ENCODE measurements at regions not wholly inside any gene's neighbourhood (a gene's known extent, or its start where the extent isn't known, plus 50 kb on each side); places are given as distances from the start of the nearest gene placed in this dataset.

- H3K4me1 ChIP-seq (ENCODE audit: insufficient read depth, low read length), result no peaks in the 10 kb centered on the region
- no peak overlapping the region for H2AFZ ChIP-seq (ENCODE audit: low read length)
- DNase-seq (peak; percentile 68), ATAC-seq (peak; percentile 38)
- H3K4me3 ChIP-seq (ENCODE audit: low read length), result no peak overlapping the region
- BruUV-seq (replicated peaks), result no TSS peak
- H3K9me3 ChIP-seq (ENCODE audit: low read length), result no peaks in the 10 kb centered on the region
- H3K9ac ChIP-seq (ENCODE audit: low read length), result no peak overlapping the region
- H3K79me2 ChIP-seq (ENCODE audit: low read length), result no peaks in the 10 kb centered on the region
- CTCF ChIA-PET, result no interaction called here
- no peaks in the 10 kb centered on the region for H3K27me3 ChIP-seq (ENCODE audit: low read length)
- TF ChIP-seq EZH2phosphoT487 (IDR thresholded peaks at IDR 0.05; ENCODE audit: borderline replicate concordance, low read length) (no peak), EZH2 (IDR thresholded peaks at IDR 0.05; ENCODE audit: low read length, unreplicated experiment) (no peak), CTCF (conservative IDR thresholded peaks at IDR 0.05; ENCODE audit: low read depth, low read length) (no peak)
- no peak overlapping the region for H3K27ac ChIP-seq (ENCODE audit: low read length)
- no peaks in the 10 kb centered on the region for H4K20me1 ChIP-seq (ENCODE audit: low read length)
- POLR2A ChIA-PET (ENCODE audit: unreplicated experiment), result no interaction called here
- intact Hi-C loops (cut with micrococcal nuclease), result no loop called here
- H3F3A ChIP-seq (ENCODE audit: low read length, unreplicated experiment), result no peaks in the 10 kb centered on the region
- H3K36me3 ChIP-seq (ENCODE audit: low read depth, low read length), result no peaks in the 10 kb centered on the region
- no peaks in the 10 kb centered on the region for H3K9me2 ChIP-seq (replicated peaks; ENCODE audit: low read length)
- H3K4me2 ChIP-seq (ENCODE audit: low read length), result no peak overlapping the region
Measured at GRCh38 chr3:22007368-22007767, 256.4 kb upstream of the ZNF385D start.

DNA sequence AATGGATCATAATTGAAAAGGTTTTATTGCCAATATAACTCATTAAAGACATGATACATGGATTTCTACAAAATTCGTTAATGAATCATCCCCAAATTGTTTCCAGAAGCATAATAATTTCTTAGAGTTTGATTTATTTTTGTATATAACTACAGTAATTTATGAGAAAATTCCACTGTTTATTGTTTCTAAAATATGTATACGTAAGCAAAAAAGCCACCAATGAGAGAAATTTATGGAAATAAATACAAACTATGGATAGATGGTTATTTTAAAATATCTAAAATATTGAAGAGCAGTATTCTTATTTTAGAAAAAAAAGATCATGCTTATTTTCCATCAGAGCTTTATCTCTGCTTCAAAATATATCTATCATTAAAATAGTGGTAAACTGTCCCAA lies 260.0 kb upstream of the ZNF385D start:
- H3F3A ChIP-seq (ENCODE audit: low read length, unreplicated experiment), result no peaks in the 10 kb centered on the region
- no peak overlapping the region for H2AFZ ChIP-seq (ENCODE audit: low read length)
- no peaks in the 10 kb centered on the region for H4K20me1 ChIP-seq (ENCODE audit: low read length)
- no peaks in the 10 kb centered on the region for H3K36me3 ChIP-seq (ENCODE audit: low read depth, low read length)
- H3K9me2 ChIP-seq (replicated peaks; ENCODE audit: low read length), result no peaks in the 10 kb centered on the region
- ATAC-seq (no peak), DNase-seq (no peak)
- no peak overlapping the region for H3K27ac ChIP-seq (ENCODE audit: low read length)
- TF ChIP-seq EZH2phosphoT487 (IDR thresholded peaks at IDR 0.05; ENCODE audit: borderline replicate concordance, low read length) (no peak), CTCF (conservative IDR thresholded peaks at IDR 0.05; ENCODE audit: low read depth, low read length) (no peak), EZH2 (IDR thresholded peaks at IDR 0.05; ENCODE audit: low read length, unreplicated experiment) (no peak)
- no TSS peak for BruUV-seq (replicated peaks)
- CTCF ChIA-PET, result no interaction called here
- no peaks in the 10 kb centered on the region for H3K9me3 ChIP-seq (ENCODE audit: low read length)
- H3K4me1 ChIP-seq (ENCODE audit: insufficient read depth, low read length), result no peaks in the 10 kb centered on the region
- H3K79me2 ChIP-seq (ENCODE audit: low read length), result no peaks in the 10 kb centered on the region
- H3K27me3 ChIP-seq (ENCODE audit: low read length), result no peaks in the 10 kb centered on the region
- POLR2A ChIA-PET (ENCODE audit: unreplicated experiment), result no interaction called here
- no peak overlapping the region for H3K4me3 ChIP-seq (ENCODE audit: low read length)
- H3K9ac ChIP-seq (ENCODE audit: low read length), result no peak overlapping the region
- no peak overlapping the region for H3K4me2 ChIP-seq (ENCODE audit: low read length)
- intact Hi-C loops (cut with micrococcal nuclease), result no loop called here

DNA sequence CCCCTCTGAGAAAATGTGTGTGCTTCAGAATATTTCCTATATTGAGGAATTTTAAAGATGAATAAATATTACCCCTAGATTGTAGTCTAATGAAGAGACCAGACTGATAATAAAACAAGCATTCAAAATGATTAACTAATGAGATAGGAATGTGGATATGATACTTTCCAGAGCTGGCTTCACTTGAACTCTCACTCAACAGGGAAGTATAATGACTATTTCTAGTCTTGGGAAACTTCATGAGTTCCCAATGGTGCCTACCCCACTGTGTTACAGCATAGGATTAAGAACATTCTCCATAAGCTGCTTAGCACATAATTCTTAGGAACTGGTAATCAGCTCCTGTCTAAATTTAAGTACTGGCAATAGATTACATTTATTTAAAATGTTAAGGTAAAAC lies 261.5 kb upstream of the ZNF385D start:
- H3K9me2 ChIP-seq (replicated peaks; ENCODE audit: low read length), result no peaks in the 10 kb centered on the region
- H3K9ac ChIP-seq (ENCODE audit: low read length), result no peak overlapping the region
- H3K27ac ChIP-seq (ENCODE audit: low read length), result no peak overlapping the region
- H3K9me3 ChIP-seq (ENCODE audit: low read length), result no peaks in the 10 kb centered on the region
- no TSS peak for BruUV-seq (replicated peaks)
- H3K36me3 ChIP-seq (ENCODE audit: low read depth, low read length), result no peaks in the 10 kb centered on the region
- CTCF ChIA-PET, result no interaction called here
- intact Hi-C loops (cut with micrococcal nuclease), result no loop called here
- no peaks in the 10 kb centered on the region for H3F3A ChIP-seq (ENCODE audit: low read length, unreplicated experiment)
- H2AFZ ChIP-seq (ENCODE audit: low read length), result no peak overlapping the region
- H3K4me3 ChIP-seq (ENCODE audit: low read length), result no peak overlapping the region
- ATAC-seq (no peak), DNase-seq (peak; percentile 14)
- POLR2A ChIA-PET (ENCODE audit: unreplicated experiment), result no interaction called here
- H3K79me2 ChIP-seq (ENCODE audit: low read length), result no peaks in the 10 kb centered on the region
- no peaks in the 10 kb centered on the region for H3K27me3 ChIP-seq (ENCODE audit: low read length)
- H3K4me1 ChIP-seq (ENCODE audit: insufficient read depth, low read length), result no peaks in the 10 kb centered on the region
- TF ChIP-seq EZH2 (IDR thresholded peaks at IDR 0.05; ENCODE audit: low read length, unreplicated experiment) (no peak), EZH2phosphoT487 (IDR thresholded peaks at IDR 0.05; ENCODE audit: borderline replicate concordance, low read length) (no peak), CTCF (conservative IDR thresholded peaks at IDR 0.05; ENCODE audit: low read depth, low read length) (no peak)
- H3K4me2 ChIP-seq (ENCODE audit: low read length), result no peak overlapping the region
- H4K20me1 ChIP-seq (ENCODE audit: low read length), result no peaks in the 10 kb centered on the region
